ENCODE measurements at regions not wholly inside any gene's neighbourhood (a gene's known extent, or its start where the extent isn't known, plus 50 kb on each side); places are given as distances from the start of the nearest gene placed in this dataset.

DNA sequence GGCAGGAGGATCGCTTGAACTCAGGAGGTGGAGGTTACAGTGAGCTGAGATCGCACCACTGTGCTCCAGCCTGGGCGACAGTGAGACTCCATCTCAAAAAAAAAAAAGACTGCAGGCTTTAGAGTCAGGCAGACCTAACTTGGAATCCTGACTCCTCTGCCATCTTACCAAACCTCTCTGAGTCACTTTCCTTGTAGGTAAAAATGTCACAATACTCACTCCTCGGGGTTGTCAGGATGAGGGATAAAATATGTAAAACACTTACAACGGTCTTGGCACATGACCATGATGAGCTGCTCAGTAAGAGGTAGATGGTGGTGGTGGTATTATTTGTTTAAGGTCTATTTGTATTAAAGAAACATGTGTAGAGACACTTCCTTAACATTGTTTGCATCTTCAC lies 154.1 kb upstream of the PDE1C start:
- Histone ChIP-seq H3K4me3 (ENCODE audit: low read depth in 1 of 2, low read length in 1 of 2) (no peak overlapping the region), H3K27ac (no peak overlapping the region)
- TF ChIP-seq CTCF (IDR thresholded peaks at IDR 0.05), result no peak

DNA sequence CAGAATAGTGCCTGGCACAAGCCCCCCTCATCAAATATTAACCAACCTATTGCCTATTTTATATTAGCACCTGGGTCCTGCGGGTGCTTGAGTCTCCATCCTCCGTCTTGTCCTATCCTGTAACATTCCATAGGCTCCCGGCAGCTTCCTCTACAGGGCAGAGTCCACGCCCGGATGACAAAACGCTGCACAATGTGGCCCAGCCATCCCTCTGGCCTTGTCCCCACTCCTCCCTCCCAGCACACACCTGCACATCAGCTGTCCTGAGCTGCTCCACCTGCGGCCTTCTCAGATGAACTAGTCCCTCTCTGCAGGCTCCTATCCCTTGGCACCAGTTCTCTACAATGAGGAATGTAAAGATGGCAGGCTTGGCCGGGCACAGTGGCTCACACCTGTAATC lies 153.5 kb upstream of the PDE1C start:
- TF ChIP-seq CTCF (IDR thresholded peaks at IDR 0.05), result no peak
- H3K4me3 ChIP-seq (ENCODE audit: low read depth in 1 of 2, low read length in 1 of 2), result no peak overlapping the region
- no peaks in the 10 kb centered on the region for H3K4me1 ChIP-seq (ENCODE audit: control insufficient read depth in 1 of 2, insufficient read depth in 1 of 2, low read depth in 1 of 2, low read length in 1 of 2)
- H3K27me3 ChIP-seq, result no peaks in the 10 kb centered on the region
- no peak overlapping the region for H3K27ac ChIP-seq
- no peaks in the 10 kb centered on the region for H3K36me3 ChIP-seq
- H3K9me3 ChIP-seq, result no peaks in the 10 kb centered on the region

More for the DNA sequence above, 154.1 kb upstream of the PDE1C start:
- H3K9me3 ChIP-seq, result no peaks in the 10 kb centered on the region
- H3K27me3 ChIP-seq, result no peaks in the 10 kb centered on the region
- no peaks in the 10 kb centered on the region for H3K4me1 ChIP-seq (ENCODE audit: control insufficient read depth in 1 of 2, insufficient read depth in 1 of 2, low read depth in 1 of 2, low read length in 1 of 2)
- no peaks in the 10 kb centered on the region for H3K36me3 ChIP-seq

GRCh38 chr7:32223071-32223650 lies 153.0 kb upstream of the PDE1C start:
- Histone ChIP-seq H3K27me3 (no peaks in the 10 kb centered on the region), H3K36me3 (no peaks in the 10 kb centered on the region), H3K27ac (no peak overlapping the region), H3K4me3 (ENCODE audit: low read depth in 1 of 2, low read length in 1 of 2) (no peak overlapping the region), H3K4me1 (ENCODE audit: control insufficient read depth in 1 of 2, insufficient read depth in 1 of 2, low read depth in 1 of 2, low read length in 1 of 2) (no peaks in the 10 kb centered on the region), H3K9me3 (no peaks in the 10 kb centered on the region)
- no peak for TF ChIP-seq CTCF (IDR thresholded peaks at IDR 0.05)

GRCh38 chr7:32222251-32222900 lies 152.2 kb upstream of the PDE1C start:
- no peaks in the 10 kb centered on the region for H3K27me3 ChIP-seq
- H3K4me1 ChIP-seq (ENCODE audit: control insufficient read depth in 1 of 2, insufficient read depth in 1 of 2, low read depth in 1 of 2, low read length in 1 of 2), result no peaks in the 10 kb centered on the region
- H3K36me3 ChIP-seq, result no peaks in the 10 kb centered on the region
- no peak overlapping the region for H3K4me3 ChIP-seq (ENCODE audit: low read depth in 1 of 2, low read length in 1 of 2)
- H3K9me3 ChIP-seq, result no peaks in the 10 kb centered on the region
- TF ChIP-seq CTCF (IDR thresholded peaks at IDR 0.05), result no peak
- no peak overlapping the region for H3K27ac ChIP-seq

DNA sequence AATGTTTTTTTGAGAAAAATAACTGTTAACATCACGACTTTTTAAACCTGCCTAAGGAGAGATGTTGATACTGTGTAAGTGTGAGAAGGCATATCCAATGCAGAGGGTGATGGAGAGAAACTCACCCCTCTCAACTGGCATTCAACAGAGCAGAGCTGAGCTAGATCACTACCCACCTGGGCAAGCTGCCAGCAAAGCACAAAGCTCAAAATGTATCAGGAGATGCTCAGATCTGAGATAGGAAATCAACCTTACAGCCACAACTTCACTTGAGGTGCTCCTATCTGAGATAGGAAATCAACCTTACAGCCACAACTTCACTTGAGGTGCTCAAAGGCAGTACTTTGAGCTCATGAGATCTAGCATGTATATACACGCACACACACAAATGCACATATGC lies 151.5 kb upstream of the PDE1C start:
- no peak for TF ChIP-seq CTCF (IDR thresholded peaks at IDR 0.05)

More for the DNA sequence above, 151.5 kb upstream of the PDE1C start:
- Histone ChIP-seq H3K36me3 (no peaks in the 10 kb centered on the region), H3K4me3 (ENCODE audit: low read depth in 1 of 2, low read length in 1 of 2) (no peak overlapping the region), H3K9me3 (no peaks in the 10 kb centered on the region), H3K27me3 (no peaks in the 10 kb centered on the region), H3K27ac (no peak overlapping the region), H3K4me1 (ENCODE audit: control insufficient read depth in 1 of 2, insufficient read depth in 1 of 2, low read depth in 1 of 2, low read length in 1 of 2) (no peaks in the 10 kb centered on the region)

Data from neutrophil (primary cell).